ENCODE measurements at regions not wholly inside any gene's neighbourhood (a gene's known extent, or its start where the extent isn't known, plus 50 kb on each side); places are given as distances from the start of the nearest gene placed in this dataset.

DNA sequence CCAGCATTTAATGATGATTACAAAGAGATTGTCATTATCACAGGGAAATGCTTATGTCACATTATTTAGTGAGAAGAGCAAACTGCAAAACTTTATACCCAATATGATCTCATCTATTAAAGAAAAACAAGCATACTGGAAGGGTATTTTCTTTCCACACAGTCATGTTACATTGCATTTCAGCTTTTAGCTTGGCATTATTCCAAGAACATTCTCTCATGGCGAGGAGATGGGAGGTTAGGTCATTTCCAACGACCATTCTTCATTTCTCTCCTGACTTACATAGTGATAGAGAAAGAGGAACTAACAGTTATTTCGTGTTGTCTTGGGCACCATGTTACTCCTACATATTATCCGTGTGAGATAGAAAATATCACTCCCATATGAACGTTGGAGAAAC is 309.4 kb upstream of the XYLT1 start:
- DNase-seq, result no peak
- no peak overlapping the region for H3K27ac ChIP-seq
- no peak for ATAC-seq
- in situ Hi-C loops (cut with MboI; ENCODE audit: low sequenced_read_pairs in 4 of 4), result no loop called here
- intact Hi-C loops (cut with DNase I; ENCODE audit: low total_unique reads), result no loop called here
- no peaks in the 10 kb centered on the region for H3K9me3 ChIP-seq
- no peak for TF ChIP-seq CTCF (IDR thresholded peaks at IDR 0.05 in 4 of 5, conservative IDR thresholded peaks at IDR 0.05 in 1 of 5)
- no peak for TF ChIP-seq POLR2A (IDR thresholded peaks at IDR 0.05)
- H3K4me3 ChIP-seq, result no peak overlapping the region
- H3K36me3 ChIP-seq, result no peaks in the 10 kb centered on the region
- H3K27me3 ChIP-seq, result no peaks in the 10 kb centered on the region
- no peaks in the 10 kb centered on the region for H3K4me1 ChIP-seq

DNA sequence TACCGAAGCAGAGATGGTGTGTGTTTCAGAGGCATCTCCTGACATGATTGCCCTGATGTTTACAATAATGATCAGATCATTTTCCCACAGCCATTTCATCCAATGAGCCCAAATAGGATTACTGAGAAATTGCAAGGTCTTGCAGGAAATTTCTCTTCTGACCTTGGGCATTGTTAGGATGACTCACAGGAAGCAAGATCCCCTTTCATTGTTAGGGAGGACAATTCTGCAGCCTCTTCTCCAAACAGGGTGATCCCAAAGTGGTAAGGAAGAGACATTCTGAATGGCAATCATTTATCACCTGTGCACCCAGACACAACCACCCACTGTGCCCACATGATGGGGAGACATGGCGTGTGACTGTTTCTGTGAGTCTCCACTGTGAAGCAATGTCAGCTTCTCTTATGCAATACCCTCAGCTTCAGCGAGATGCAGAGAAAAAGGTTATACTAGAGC is 306.7 kb upstream of the XYLT1 start:
- Histone ChIP-seq H3K27me3 (no peaks in the 10 kb centered on the region), H3K4me1 (no peaks in the 10 kb centered on the region), H3K9me3 (no peaks in the 10 kb centered on the region), H3K27ac (no peak overlapping the region), H3K4me3 (no peak overlapping the region), H3K36me3 (no peaks in the 10 kb centered on the region)
- no peak for DNase-seq
- no peak for TF ChIP-seq POLR2A (IDR thresholded peaks at IDR 0.05)
- no peak for ATAC-seq
- in situ Hi-C loops (cut with MboI; ENCODE audit: low sequenced_read_pairs in 4 of 4), result no loop called here
- intact Hi-C loops (cut with DNase I; ENCODE audit: low total_unique reads), result no loop called here

- H3K27ac ChIP-seq, result no peak overlapping the region
- TF ChIP-seq CTCF (IDR thresholded peaks at IDR 0.05 in 4 of 5, conservative IDR thresholded peaks at IDR 0.05 in 1 of 5) (no peak), POLR2A (IDR thresholded peaks at IDR 0.05) (no peak)
- intact Hi-C loops (cut with DNase I; ENCODE audit: low total_unique reads) (no loop called here), in situ Hi-C loops (cut with MboI; ENCODE audit: low sequenced_read_pairs in 4 of 4) (no loop called here)
- ATAC-seq (no peak), DNase-seq (no peak)
- H3K4me3 ChIP-seq, result no peak overlapping the region
- no peaks in the 10 kb centered on the region for H3K36me3 ChIP-seq
- H3K4me1 ChIP-seq, result no peaks in the 10 kb centered on the region
- H3K9me3 ChIP-seq, result no peaks in the 10 kb centered on the region
- H3K27me3 ChIP-seq, result no peaks in the 10 kb centered on the region
Measured at GRCh38 chr16:17776888-17777287, 306.1 kb upstream of the XYLT1 start.

DNA sequence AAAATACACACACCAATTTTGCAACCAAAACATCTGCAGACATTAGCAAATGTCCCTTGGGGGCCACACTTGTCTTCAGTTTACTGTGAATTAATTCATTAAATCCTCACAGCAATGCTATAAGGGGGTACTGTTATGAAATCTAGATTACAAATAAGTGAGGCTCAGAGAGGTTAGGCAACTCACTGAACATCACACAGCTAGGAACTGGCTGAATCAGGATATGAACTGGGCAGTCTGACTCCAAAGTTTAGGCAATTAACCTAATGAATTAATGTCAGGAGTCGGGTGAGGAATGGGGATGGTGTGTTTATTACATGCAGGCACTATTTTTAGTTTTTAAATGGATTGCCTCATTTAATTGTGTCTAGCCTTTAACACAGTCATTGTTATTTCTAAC is 305.7 kb upstream of the XYLT1 start:
- no peaks in the 10 kb centered on the region for H3K9me3 ChIP-seq
- no peak overlapping the region for H3K4me3 ChIP-seq
- H3K4me1 ChIP-seq, result no peaks in the 10 kb centered on the region
- no peak overlapping the region for H3K27ac ChIP-seq
- ATAC-seq (no peak), DNase-seq (no peak)
- intact Hi-C loops (cut with DNase I; ENCODE audit: low total_unique reads) (no loop called here), in situ Hi-C loops (cut with MboI; ENCODE audit: low sequenced_read_pairs in 4 of 4) (no loop called here)
- TF ChIP-seq CTCF (IDR thresholded peaks at IDR 0.05 in 4 of 5, conservative IDR thresholded peaks at IDR 0.05 in 1 of 5), result no peak
- no peak for TF ChIP-seq POLR2A (IDR thresholded peaks at IDR 0.05)
- H3K27me3 ChIP-seq, result no peaks in the 10 kb centered on the region
- H3K36me3 ChIP-seq, result no peaks in the 10 kb centered on the region

GRCh38 chr16:17775061-17775460 is 304.3 kb upstream of the XYLT1 start:
- intact Hi-C loops (cut with DNase I; ENCODE audit: low total_unique reads) (no loop called here), in situ Hi-C loops (cut with MboI; ENCODE audit: low sequenced_read_pairs in 4 of 4) (no loop called here)
- no peaks in the 10 kb centered on the region for H3K9me3 ChIP-seq
- no peak overlapping the region for H3K4me3 ChIP-seq
- TF ChIP-seq CTCF (IDR thresholded peaks at IDR 0.05 in 4 of 5, conservative IDR thresholded peaks at IDR 0.05 in 1 of 5) (no peak), POLR2A (IDR thresholded peaks at IDR 0.05) (no peak)
- no peaks in the 10 kb centered on the region for H3K36me3 ChIP-seq
- ATAC-seq (no peak), DNase-seq (no peak)
- H3K4me1 ChIP-seq, result no peaks in the 10 kb centered on the region
- no peaks in the 10 kb centered on the region for H3K27me3 ChIP-seq
- H3K27ac ChIP-seq, result no peak overlapping the region
